ENCODE measurements at regions not wholly inside any gene's neighbourhood (a gene's known extent, or its start where the extent isn't known, plus 50 kb on each side); places are given as distances from the start of the nearest gene placed in this dataset.

DNA sequence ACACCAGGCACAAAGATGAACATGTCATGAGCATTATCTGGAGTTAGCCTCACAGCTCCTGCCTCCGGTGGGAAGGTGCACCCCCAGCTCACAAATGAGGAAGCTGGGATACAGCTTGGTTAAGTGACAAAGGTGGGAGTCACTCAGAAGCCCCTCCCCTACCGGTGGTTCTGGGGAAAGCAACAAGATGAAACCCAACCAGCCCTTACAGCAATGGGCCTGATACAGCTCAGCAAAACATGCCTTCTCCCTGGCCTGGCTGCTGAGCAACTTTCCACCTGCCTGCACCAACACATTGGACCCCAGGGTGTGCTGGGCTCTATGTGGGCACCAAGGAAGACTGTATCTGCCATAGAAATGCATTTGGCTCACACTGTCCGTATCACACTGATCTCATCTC, 113.2 kb downstream of the GYPC start:
- no peak overlapping the region for H3K4me3 ChIP-seq (ENCODE audit: low read length)
- Mint-ChIP-seq H3K27ac (no peak overlapping the region), H3K36me3 (ENCODE audit: low read depth) (no peaks in the 10 kb centered on the region), H3K27me3 (ENCODE audit: insufficient read depth) (peaks cover 41% of the 10 kb centered on the region), H3K9me3 (no peaks in the 10 kb centered on the region), H3K4me3 (no peak overlapping the region), H3K4me1 (no peaks in the 10 kb centered on the region)
- H3K9ac ChIP-seq (ENCODE audit: extremely low read depth, low read length, poor library complexity, severe bottlenecking): no peak overlapping the region
- H3K27ac ChIP-seq (ENCODE audit: low read depth, low read length): no peak overlapping the region
- peak; percentile 40 for TF ChIP-seq CTCF (conservative IDR thresholded peaks at IDR 0.05)
- DNase-seq: peak; percentile 62
- 90 to 95% methylated on average over 3 of the region's 3 CpGs for WGBS, 2 experiments (ENCODE audit: insufficient coverage in 1 of 2, insufficient read length in 1 of 2)
- H3K4me1 ChIP-seq (ENCODE audit: control insufficient read depth, insufficient read depth, low read length): no peaks in the 10 kb centered on the region
- no peaks in the 10 kb centered on the region for H3K27me3 ChIP-seq (ENCODE audit: control insufficient read depth, insufficient read depth, low read length, poor library complexity, severe bottlenecking)
- H3K9me3 ChIP-seq (ENCODE audit: control insufficient read depth, low read length): no peaks in the 10 kb centered on the region
- no peaks in the 10 kb centered on the region for H3K36me3 ChIP-seq (ENCODE audit: control insufficient read depth, insufficient read depth, low read length)

DNA sequence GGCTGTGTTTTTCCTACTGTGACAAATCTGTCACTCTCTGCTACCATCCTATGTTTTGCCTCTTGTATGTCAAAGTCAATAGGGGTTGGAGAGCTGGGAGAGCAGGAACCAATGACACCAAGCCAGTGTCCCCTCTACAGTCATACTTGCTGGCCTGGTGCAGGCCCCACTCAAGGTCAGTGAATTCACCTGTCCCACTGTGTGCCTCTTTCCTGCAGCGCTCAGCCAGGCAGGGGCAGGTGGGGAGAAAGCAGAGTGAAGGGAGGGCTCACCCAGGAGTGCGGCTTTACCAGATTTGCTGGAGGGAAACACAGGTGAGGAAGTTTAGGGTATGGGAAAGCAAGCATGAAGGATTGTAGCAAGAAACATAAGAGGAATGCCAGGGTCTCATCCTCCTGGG, 114.5 kb downstream of the GYPC start:
- H3K4me3 ChIP-seq (ENCODE audit: low read length): no peak overlapping the region
- H3K9ac ChIP-seq (ENCODE audit: extremely low read depth, low read length, poor library complexity, severe bottlenecking): no peak overlapping the region
- DNase-seq: no peak
- H3K9me3 Mint-ChIP-seq: no peaks in the 10 kb centered on the region
- H3K27me3 Mint-ChIP-seq (ENCODE audit: insufficient read depth): peaks cover 54% of the 10 kb centered on the region
- peaks cover 11% of the 10 kb centered on the region for H3K27me3 ChIP-seq (ENCODE audit: control insufficient read depth, insufficient read depth, low read length, poor library complexity, severe bottlenecking)
- no peaks in the 10 kb centered on the region for H3K4me1 Mint-ChIP-seq
- H3K36me3 Mint-ChIP-seq (ENCODE audit: low read depth): no peaks in the 10 kb centered on the region
- no peak for TF ChIP-seq CTCF (conservative IDR thresholded peaks at IDR 0.05)
- no peaks in the 10 kb centered on the region for H3K36me3 ChIP-seq (ENCODE audit: control insufficient read depth, insufficient read depth, low read length)
- no peak overlapping the region for H3K4me3 Mint-ChIP-seq
- H3K27ac Mint-ChIP-seq: no peak overlapping the region
- 86 to 94% methylated on average over 1 to 2 of the region's 2 CpGs for WGBS, 2 experiments (ENCODE audit: insufficient coverage in 1 of 2, insufficient read length in 1 of 2)
- no peaks in the 10 kb centered on the region for H3K9me3 ChIP-seq (ENCODE audit: control insufficient read depth, low read length)
- H3K4me1 ChIP-seq (ENCODE audit: control insufficient read depth, insufficient read depth, low read length): no peaks in the 10 kb centered on the region
- no peak overlapping the region for H3K27ac ChIP-seq (ENCODE audit: low read depth, low read length)

DNA sequence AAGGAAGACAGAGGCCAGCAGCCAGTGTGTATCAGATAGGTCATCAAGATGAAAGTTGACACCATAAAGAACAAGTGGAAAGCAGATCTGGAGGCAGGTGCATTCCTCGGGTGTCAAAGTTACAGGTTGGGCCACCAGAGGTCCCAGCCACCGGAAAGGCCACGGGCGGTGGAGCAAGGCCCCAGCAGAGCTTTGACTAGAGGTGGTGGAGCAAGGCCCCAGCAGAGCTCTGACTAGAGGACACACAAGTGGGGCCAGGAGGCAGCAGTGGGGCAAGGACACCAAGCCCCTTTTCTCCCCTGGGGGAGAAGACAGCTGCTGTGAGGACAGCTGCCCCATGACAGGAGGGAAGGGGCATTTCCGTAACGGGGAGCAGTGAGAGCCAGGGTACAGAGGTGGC, 115.1 kb downstream of the GYPC start:
- H3K4me3 ChIP-seq (ENCODE audit: low read length): no peak overlapping the region
- WGBS, 2 experiments (ENCODE audit: insufficient coverage in 1 of 2, insufficient read length in 1 of 2): 95 to 96% methylated on average over 6 of the region's 6 CpGs
- no peaks in the 10 kb centered on the region for H3K36me3 ChIP-seq (ENCODE audit: control insufficient read depth, insufficient read depth, low read length)
- no peaks in the 10 kb centered on the region for H3K4me1 Mint-ChIP-seq
- no peaks in the 10 kb centered on the region for H3K4me1 ChIP-seq (ENCODE audit: control insufficient read depth, insufficient read depth, low read length)
- TF ChIP-seq CTCF (conservative IDR thresholded peaks at IDR 0.05): no peak
- no peak for DNase-seq
- no peaks in the 10 kb centered on the region for H3K9me3 ChIP-seq (ENCODE audit: control insufficient read depth, low read length)
- no peak overlapping the region for H3K27ac Mint-ChIP-seq
- H3K9me3 Mint-ChIP-seq: no peaks in the 10 kb centered on the region
- no peak overlapping the region for H3K4me3 Mint-ChIP-seq
- peaks cover 18% of the 10 kb centered on the region for H3K27me3 ChIP-seq (ENCODE audit: control insufficient read depth, insufficient read depth, low read length, poor library complexity, severe bottlenecking)
- H3K9ac ChIP-seq (ENCODE audit: extremely low read depth, low read length, poor library complexity, severe bottlenecking): no peak overlapping the region
- H3K27ac ChIP-seq (ENCODE audit: low read depth, low read length): no peak overlapping the region
- H3K27me3 Mint-ChIP-seq (ENCODE audit: insufficient read depth): peaks cover 60% of the 10 kb centered on the region
- no peaks in the 10 kb centered on the region for H3K36me3 Mint-ChIP-seq (ENCODE audit: low read depth)

Data from endodermal cell (in vitro differentiated cells).